UCSD-AML1 (cell line): ENCODE measurements at regions not wholly inside any gene's neighbourhood (a gene's known extent, or its start where the extent isn't known, plus 50 kb on each side); places are given as distances from the start of the nearest gene placed in this dataset.
"Not testable (repeated sequence)": the region's sequence is repeated elsewhere in the genome, so short reads cannot be mapped to it uniquely, and the experiment has no call there.

ENCODE experiments used
- DNase-seq: peaks from one replicate; lab custom pipeline; 2025; ENCODE audit not compliant: unreplicated experiment; lab: John Stamatoyannopoulos, UW

GRCh38 chr11:24131698-24132097, 365.2 kb upstream of the LUZP2 start:
- DNase-seq, result no peak

GRCh38 chr11:24132471-24132870, 364.4 kb upstream of the LUZP2 start:
- DNase-seq, result no peak

- DNase-seq, result no peak
Observed at GRCh38 chr11:24134879-24135589, 361.8 kb upstream of the LUZP2 start.

- DNase-seq, result no peak
Observed at GRCh38 chr11:24142062-24142461, 354.8 kb upstream of the LUZP2 start.

- DNase-seq, result no peak
Observed at GRCh38 chr11:24145411-24145810, 351.4 kb upstream of the LUZP2 start.

- no peak for DNase-seq
Observed at GRCh38 chr11:24153337-24153736, 343.5 kb upstream of the LUZP2 start.

GRCh38 chr11:24155792-24156191, 341.1 kb upstream of the LUZP2 start:
- DNase-seq, result no peak

- DNase-seq, result no peak
Observed at GRCh38 chr11:24157316-24157715, 339.5 kb upstream of the LUZP2 start.

GRCh38 chr11:24161587-24161986, 335.3 kb upstream of the LUZP2 start:
- DNase-seq, result no peak

GRCh38 chr11:24163146-24163545, 333.7 kb upstream of the LUZP2 start:
- DNase-seq, result no peak

- DNase-seq, result no peak
Observed at GRCh38 chr11:24163841-24164240, 333.0 kb upstream of the LUZP2 start.

- no peak for DNase-seq
Observed at GRCh38 chr11:24171869-24172268, 325.0 kb upstream of the LUZP2 start.

- DNase-seq, result no peak
Observed at GRCh38 chr11:24181395-24182047, 315.3 kb upstream of the LUZP2 start.

- not testable (repeated sequence) for DNase-seq
Observed at GRCh38 chr11:24185535-24185934, 311.3 kb upstream of the LUZP2 start.

- DNase-seq, result no peak
Observed at GRCh38 chr11:24196733-24197132, 300.1 kb upstream of the LUZP2 start.

- DNase-seq, result no peak
Observed at GRCh38 chr11:24198481-24198880, 298.4 kb upstream of the LUZP2 start.

- DNase-seq, result no peak
Observed at GRCh38 chr11:24199461-24199860, 297.4 kb upstream of the LUZP2 start.

- no peak for DNase-seq
Observed at GRCh38 chr11:24206030-24206429, 290.8 kb upstream of the LUZP2 start.

- no peak for DNase-seq
Observed at GRCh38 chr11:24206511-24206910, 290.3 kb upstream of the LUZP2 start.

- no peak for DNase-seq
Observed at GRCh38 chr11:24216488-24216887, 280.4 kb upstream of the LUZP2 start.

- not testable (repeated sequence) for DNase-seq
Observed at GRCh38 chr11:24217319-24217718, 279.5 kb upstream of the LUZP2 start.

GRCh38 chr11:24225501-24225900, 271.4 kb upstream of the LUZP2 start:
- no peak for DNase-seq

- DNase-seq, result no peak
Observed at GRCh38 chr11:24226606-24227005, 270.2 kb upstream of the LUZP2 start.
